B cell (primary cell): ENCODE measurements at regions not wholly inside any gene's neighbourhood (a gene's known extent, or its start where the extent isn't known, plus 50 kb on each side); places are given as distances from the start of the nearest gene placed in this dataset.
"Not testable (repeated sequence)": the region's sequence is repeated elsewhere in the genome, so short reads cannot be mapped to it uniquely, and the experiment has no call there.

Experiments used
- EZH2 ChIP-seq: IDR thresholded peaks from 2 replicates; pipeline ENCODE4 v1.6.1; 2012; ENCODE audit warnings: borderline replicate concordance, low read depth, mild to moderate bottlenecking, moderate library complexity, low read length; ENCODE audit not compliant: insufficient read depth, poor library complexity, severe bottlenecking
- TF ChIP-seq, protein P1 (sequence below): fragments of 200-600 bp; IDR thresholded peaks from one replicate; pipeline ENCODE4 v1.8.0; 2022; ENCODE audit warnings: antibody characterized with exemption, mild to moderate bottlenecking

DNA sequence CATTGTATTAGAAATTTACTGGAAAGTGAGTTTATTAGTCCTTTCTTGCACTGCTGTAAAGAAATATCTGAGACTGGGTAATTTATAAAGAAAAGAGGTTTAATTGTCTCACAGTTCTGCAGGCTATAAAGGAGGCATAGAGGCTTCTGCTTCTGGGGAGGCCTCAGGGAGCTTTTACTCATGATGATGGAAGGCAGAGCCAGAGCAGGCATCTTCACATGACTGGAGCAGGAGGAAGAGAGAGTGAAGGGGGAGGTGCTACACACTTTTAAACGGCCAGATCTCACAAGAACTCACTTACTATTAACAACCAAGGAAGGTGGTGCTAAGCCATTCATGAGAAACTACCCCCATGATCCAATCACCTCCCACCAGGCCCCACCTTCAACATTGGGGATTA lies 112.7 kb upstream of the NUTM2F start:
- TF ChIP-seq, protein P1, sequence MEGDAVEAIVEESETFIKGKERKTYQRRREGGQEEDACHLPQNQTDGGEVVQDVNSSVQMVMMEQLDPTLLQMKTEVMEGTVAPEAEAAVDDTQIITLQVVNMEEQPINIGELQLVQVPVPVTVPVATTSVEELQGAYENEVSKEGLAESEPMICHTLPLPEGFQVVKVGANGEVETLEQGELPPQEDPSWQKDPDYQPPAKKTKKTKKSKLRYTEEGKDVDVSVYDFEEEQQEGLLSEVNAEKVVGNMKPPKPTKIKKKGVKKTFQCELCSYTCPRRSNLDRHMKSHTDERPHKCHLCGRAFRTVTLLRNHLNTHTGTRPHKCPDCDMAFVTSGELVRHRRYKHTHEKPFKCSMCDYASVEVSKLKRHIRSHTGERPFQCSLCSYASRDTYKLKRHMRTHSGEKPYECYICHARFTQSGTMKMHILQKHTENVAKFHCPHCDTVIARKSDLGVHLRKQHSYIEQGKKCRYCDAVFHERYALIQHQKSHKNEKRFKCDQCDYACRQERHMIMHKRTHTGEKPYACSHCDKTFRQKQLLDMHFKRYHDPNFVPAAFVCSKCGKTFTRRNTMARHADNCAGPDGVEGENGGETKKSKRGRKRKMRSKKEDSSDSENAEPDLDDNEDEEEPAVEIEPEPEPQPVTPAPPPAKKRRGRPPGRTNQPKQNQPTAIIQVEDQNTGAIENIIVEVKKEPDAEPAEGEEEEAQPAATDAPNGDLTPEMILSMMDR, result not testable (repeated sequence)
- TF ChIP-seq EZH2, result not testable (repeated sequence)
